ENCODE measurements at regions not wholly inside any gene's neighbourhood (a gene's known extent, or its start where the extent isn't known, plus 50 kb on each side); places are given as distances from the start of the nearest gene placed in this dataset.

DNA sequence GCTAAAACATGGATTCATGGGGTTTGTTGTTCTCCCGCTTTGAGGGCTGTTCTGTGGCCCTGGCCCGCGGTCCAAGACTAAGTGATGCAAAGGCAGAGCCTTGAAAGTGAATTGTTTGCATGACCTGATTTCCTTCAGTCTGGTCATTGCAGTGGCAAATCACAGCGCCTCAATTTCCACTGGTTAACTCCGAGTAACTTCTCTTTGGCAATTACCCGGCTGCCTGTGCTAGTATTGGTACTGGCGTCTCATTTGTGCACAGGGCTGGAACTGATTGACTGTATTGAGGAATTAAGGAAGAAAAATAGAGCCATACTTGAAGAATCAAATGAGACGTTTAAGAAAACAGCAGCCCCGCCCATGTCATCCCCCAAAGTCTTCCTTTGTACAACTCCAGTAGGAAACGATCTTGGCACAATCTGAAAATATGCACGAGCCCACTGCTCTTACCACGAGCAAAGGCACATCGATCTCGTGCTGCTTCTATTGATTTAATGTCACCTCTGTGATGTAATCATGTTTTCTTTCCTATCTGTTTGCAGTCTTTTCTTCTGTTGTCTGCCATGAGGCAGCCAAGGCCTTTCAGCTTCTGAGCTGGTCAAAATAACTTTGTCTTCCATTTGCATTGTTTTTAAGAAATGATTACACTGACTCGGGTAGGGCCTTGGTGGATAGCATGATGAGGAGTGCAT is 60.6 kb upstream of the SHH start:
- TF ChIP-seq, protein P1, sequence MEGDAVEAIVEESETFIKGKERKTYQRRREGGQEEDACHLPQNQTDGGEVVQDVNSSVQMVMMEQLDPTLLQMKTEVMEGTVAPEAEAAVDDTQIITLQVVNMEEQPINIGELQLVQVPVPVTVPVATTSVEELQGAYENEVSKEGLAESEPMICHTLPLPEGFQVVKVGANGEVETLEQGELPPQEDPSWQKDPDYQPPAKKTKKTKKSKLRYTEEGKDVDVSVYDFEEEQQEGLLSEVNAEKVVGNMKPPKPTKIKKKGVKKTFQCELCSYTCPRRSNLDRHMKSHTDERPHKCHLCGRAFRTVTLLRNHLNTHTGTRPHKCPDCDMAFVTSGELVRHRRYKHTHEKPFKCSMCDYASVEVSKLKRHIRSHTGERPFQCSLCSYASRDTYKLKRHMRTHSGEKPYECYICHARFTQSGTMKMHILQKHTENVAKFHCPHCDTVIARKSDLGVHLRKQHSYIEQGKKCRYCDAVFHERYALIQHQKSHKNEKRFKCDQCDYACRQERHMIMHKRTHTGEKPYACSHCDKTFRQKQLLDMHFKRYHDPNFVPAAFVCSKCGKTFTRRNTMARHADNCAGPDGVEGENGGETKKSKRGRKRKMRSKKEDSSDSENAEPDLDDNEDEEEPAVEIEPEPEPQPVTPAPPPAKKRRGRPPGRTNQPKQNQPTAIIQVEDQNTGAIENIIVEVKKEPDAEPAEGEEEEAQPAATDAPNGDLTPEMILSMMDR (conservative IDR thresholded peaks at IDR 0.05; ENCODE audit: low read depth in 2 of 2): no peak
- no peak for TF ChIP-seq CREB1 (CRISPR knock-in tag; IDR thresholded peaks at IDR 0.05; ENCODE audit: low read depth)
- no peak for TF ChIP-seq POLR2AphosphoS5 (IDR thresholded peaks at IDR 0.05; ENCODE audit: low read depth)
- TF ChIP-seq ZNF331 (CRISPR knock-in tag; IDR thresholded peaks at IDR 0.05; ENCODE audit: low read depth): no peak
- TF ChIP-seq EZH2 (IDR thresholded peaks at IDR 0.05; ENCODE audit: low read depth, unreplicated experiment): no peak
- TF ChIP-seq ZNF114 (CRISPR knock-in tag; IDR thresholded peaks at IDR 0.05): no peak

All from GM23338 (cell line).